GM12878 (cell line): ENCODE measurements at regions not wholly inside any gene's neighbourhood (a gene's known extent, or its start where the extent isn't known, plus 50 kb on each side); places are given as distances from the start of the nearest gene placed in this dataset.

Experiments
- SUZ12 ChIP-seq: fragments of 200-600 bp; sonication (generic); IDR thresholded peaks from one replicate; pipeline ENCODE4 v1.6.1; 2018; ENCODE audit warnings: antibody characterized with exemption, mild to moderate bottlenecking; ENCODE audit not compliant: unreplicated experiment
- TF ChIP-seq, protein P1 (sequence below), 3 experiments: IDR thresholded peaks in 2 of 3; conservative IDR thresholded peaks in 1 of 3; 2 replicates each; pipeline ENCODE4 v1.5.1; 2011; ENCODE audit warnings: low read depth in 3 of 3, low read length in 3 of 3, mild to moderate bottlenecking in 3 of 3, control low read depth in 2 of 3, moderate library complexity in 2 of 3, inconsistent platforms in 1 of 3, mixed read lengths in 1 of 3; ENCODE audit not compliant: control insufficient read depth in 2 of 3, insufficient read depth in 1 of 3; ENCODE audit errors: extremely low read depth in 1 of 3

DNA sequence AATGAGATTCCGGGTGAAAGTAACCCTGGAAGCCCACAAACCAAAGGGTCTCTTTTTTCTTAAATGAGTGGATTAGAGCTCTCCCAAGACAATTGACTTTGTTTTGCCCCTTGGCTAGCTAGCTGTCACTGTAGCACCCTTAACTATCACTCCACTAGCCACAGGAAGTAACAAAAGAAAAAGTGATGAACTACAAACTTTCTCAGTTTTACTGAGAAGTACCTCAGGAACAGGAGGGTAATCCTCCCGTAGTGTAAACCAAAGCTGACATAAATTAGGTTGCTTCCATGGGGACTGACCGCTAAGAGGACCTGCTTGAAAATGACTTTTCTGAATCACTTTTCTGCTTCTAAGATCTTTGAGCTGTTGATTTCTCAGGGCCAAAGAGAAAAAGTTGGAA, 240.1 kb downstream of the BARHL2 start:
- TF ChIP-seq, protein P1, sequence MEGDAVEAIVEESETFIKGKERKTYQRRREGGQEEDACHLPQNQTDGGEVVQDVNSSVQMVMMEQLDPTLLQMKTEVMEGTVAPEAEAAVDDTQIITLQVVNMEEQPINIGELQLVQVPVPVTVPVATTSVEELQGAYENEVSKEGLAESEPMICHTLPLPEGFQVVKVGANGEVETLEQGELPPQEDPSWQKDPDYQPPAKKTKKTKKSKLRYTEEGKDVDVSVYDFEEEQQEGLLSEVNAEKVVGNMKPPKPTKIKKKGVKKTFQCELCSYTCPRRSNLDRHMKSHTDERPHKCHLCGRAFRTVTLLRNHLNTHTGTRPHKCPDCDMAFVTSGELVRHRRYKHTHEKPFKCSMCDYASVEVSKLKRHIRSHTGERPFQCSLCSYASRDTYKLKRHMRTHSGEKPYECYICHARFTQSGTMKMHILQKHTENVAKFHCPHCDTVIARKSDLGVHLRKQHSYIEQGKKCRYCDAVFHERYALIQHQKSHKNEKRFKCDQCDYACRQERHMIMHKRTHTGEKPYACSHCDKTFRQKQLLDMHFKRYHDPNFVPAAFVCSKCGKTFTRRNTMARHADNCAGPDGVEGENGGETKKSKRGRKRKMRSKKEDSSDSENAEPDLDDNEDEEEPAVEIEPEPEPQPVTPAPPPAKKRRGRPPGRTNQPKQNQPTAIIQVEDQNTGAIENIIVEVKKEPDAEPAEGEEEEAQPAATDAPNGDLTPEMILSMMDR (IDR thresholded peaks at IDR 0.05 in 2 of 3, conservative IDR thresholded peaks at IDR 0.05 in 1 of 3; ENCODE audit: control insufficient read depth in 2 of 3, extremely low read depth in 1 of 3, insufficient read depth in 1 of 3, low read depth in 3 of 3, low read length in 3 of 3) = no peak
- no peak for TF ChIP-seq SUZ12
